HCT116 (cell line): ENCODE measurements at regions not wholly inside any gene's neighbourhood (a gene's known extent, or its start where the extent isn't known, plus 50 kb on each side); places are given as distances from the start of the nearest gene placed in this dataset.

Experiments used
- EZH2 ChIP-seq: fragments of 200-600 bp; sonication (generic); IDR thresholded peaks from 2 replicates; pipeline ENCODE4 v1.6.1; 2017; ENCODE audit warnings: antibody characterized with exemption, mixed run types
- EZH2phosphoT487 ChIP-seq: fragments of 200-600 bp; IDR thresholded peaks from 2 replicates; pipeline ENCODE4 v1.6.1; 2018; ENCODE audit warnings: antibody characterized with exemption, borderline replicate concordance
- JUND ChIP-seq: IDR thresholded peaks from 2 replicates; pipeline ENCODE4 v1.6.1; 2012
- POLR2A ChIP-seq: IDR thresholded peaks from 2 replicates; pipeline ENCODE4 v1.7.0; 2011; ENCODE audit warnings: borderline replicate concordance; ENCODE audit not compliant: insufficient read depth, insufficient read length; ENCODE audit errors: extremely low read depth
- RAD21 ChIP-seq: IDR thresholded peaks from 2 replicates; pipeline ENCODE4 v1.6.1; 2012; ENCODE audit warnings: low read depth, mild to moderate bottlenecking
- TF ChIP-seq, protein P1 (sequence below), 3 experiments: fragments of 200-600 bp in 1 of 3; sonication (generic) in 1 of 3; IDR thresholded peaks in 2 of 3; conservative IDR thresholded peaks in 1 of 3; 2 replicates each; pipeline ENCODE4 v1.5.1; 2012 to 2017; ENCODE audit warnings: low read depth in 2 of 3, low read length in 2 of 3, antibody characterized with exemption in 1 of 3, borderline replicate concordance in 1 of 3, control low read depth in 1 of 3, mild to moderate bottlenecking in 1 of 3, mixed read lengths in 1 of 3, mixed run types in 1 of 3, moderate library complexity in 1 of 3; ENCODE audit not compliant: insufficient read depth in 1 of 3
- TF ChIP-seq, protein P2 (sequence below): IDR thresholded peaks from 2 replicates; pipeline ENCODE4 v1.6.1; 2012

DNA sequence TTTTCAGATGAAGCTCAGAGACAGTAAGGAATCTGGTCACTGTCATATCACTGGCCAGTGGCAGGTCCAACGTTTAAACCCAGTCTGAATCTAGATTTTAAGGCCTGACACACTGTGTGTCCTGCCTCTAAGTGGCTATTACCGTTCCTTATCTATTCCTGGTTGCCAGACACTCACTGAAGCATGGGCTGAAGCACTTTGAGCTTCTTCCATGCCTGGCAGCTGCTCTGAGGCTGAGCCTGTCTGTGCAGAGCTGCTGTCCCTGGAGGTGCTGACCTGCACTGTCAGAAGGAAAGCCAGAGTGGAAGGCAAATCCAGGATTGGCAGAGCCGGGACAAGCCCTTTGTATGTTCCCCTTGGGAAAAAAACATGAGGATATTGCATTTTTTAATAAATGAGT is 109.2 kb upstream of the SLC7A1 start:
- TF ChIP-seq, protein P1, sequence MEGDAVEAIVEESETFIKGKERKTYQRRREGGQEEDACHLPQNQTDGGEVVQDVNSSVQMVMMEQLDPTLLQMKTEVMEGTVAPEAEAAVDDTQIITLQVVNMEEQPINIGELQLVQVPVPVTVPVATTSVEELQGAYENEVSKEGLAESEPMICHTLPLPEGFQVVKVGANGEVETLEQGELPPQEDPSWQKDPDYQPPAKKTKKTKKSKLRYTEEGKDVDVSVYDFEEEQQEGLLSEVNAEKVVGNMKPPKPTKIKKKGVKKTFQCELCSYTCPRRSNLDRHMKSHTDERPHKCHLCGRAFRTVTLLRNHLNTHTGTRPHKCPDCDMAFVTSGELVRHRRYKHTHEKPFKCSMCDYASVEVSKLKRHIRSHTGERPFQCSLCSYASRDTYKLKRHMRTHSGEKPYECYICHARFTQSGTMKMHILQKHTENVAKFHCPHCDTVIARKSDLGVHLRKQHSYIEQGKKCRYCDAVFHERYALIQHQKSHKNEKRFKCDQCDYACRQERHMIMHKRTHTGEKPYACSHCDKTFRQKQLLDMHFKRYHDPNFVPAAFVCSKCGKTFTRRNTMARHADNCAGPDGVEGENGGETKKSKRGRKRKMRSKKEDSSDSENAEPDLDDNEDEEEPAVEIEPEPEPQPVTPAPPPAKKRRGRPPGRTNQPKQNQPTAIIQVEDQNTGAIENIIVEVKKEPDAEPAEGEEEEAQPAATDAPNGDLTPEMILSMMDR (IDR thresholded peaks at IDR 0.05 in 2 of 3, conservative IDR thresholded peaks at IDR 0.05 in 1 of 3; ENCODE audit: borderline replicate concordance in 1 of 3, insufficient read depth in 1 of 3, low read depth in 2 of 3, low read length in 2 of 3) = no peak
- TF ChIP-seq EZH2phosphoT487 (no peak), POLR2A (no peak), EZH2 (no peak), JUND (no peak), RAD21 (no peak)
- TF ChIP-seq, protein P2, sequence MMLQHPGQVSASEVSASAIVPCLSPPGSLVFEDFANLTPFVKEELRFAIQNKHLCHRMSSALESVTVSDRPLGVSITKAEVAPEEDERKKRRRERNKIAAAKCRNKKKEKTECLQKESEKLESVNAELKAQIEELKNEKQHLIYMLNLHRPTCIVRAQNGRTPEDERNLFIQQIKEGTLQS = no peak
